HEK293T (cell line): ENCODE measurements at regions not wholly inside any gene's neighbourhood (a gene's known extent, or its start where the extent isn't known, plus 50 kb on each side); places are given as distances from the start of the nearest gene placed in this dataset.

Source experiments
- CTCF ChIA-PET: fragments of 350-600 bp; formaldehyde crosslinking; extraction: SDS; loops from one replicate; lab custom pipeline; 2021; ENCODE audit warnings: antibody characterized with exemption, inconsistent platforms; lab: Yijun Ruan, JAX
- POLR2A ChIA-PET: fragments of 350-600 bp; formaldehyde crosslinking; extraction: SDS; loops from one replicate; lab custom pipeline; 2020; ENCODE audit warnings: antibody characterized with exemption, inconsistent platforms; lab: Yijun Ruan, JAX
- DNase-seq: peaks from one replicate; pipeline ENCODE4 v3.0.0; 2012; ENCODE audit warnings: mixed read lengths; ENCODE audit errors: extremely low spot score
- ARNT ChIP-seq: fragments of 450-650 bp; IDR thresholded peaks from 2 replicates; pipeline ENCODE4 v1.6.1; 2017; ENCODE audit warnings: mild to moderate bottlenecking
- BHLHE40 ChIP-seq: fragments of 450-650 bp; IDR thresholded peaks from 2 replicates; pipeline ENCODE4 v1.6.1; 2016; ENCODE audit warnings: mild to moderate bottlenecking, moderate library complexity, borderline replicate concordance
- CTBP1 ChIP-seq: fragments of 450-650 bp; IDR thresholded peaks from 2 replicates; pipeline ENCODE4 v1.6.1; 2016; ENCODE audit warnings: borderline replicate concordance
- ELF4 ChIP-seq: fragments of 450-650 bp; IDR thresholded peaks from 2 replicates; pipeline ENCODE4 v1.6.1; 2017; ENCODE audit warnings: antibody characterized with exemption
- FOXA1 ChIP-seq: fragments of 450-650 bp; IDR thresholded peaks from 2 replicates; pipeline ENCODE4 v1.6.1; 2016; ENCODE audit warnings: mild to moderate bottlenecking
- FOXK2 ChIP-seq: fragments of 450-650 bp; IDR thresholded peaks from 2 replicates; pipeline ENCODE4 v1.6.1; 2016; ENCODE audit warnings: mild to moderate bottlenecking
- HDGF ChIP-seq: fragments of 450-650 bp; IDR thresholded peaks from 2 replicates; pipeline ENCODE4 v1.6.1; 2017; ENCODE audit warnings: antibody characterized with exemption, borderline replicate concordance
- L3MBTL2 ChIP-seq: fragments of 450-650 bp; conservative IDR thresholded peaks from 2 replicates; pipeline ENCODE4 v1.6.1; 2016; ENCODE audit warnings: mild to moderate bottlenecking
- LEF1 ChIP-seq: fragments of 450-650 bp; IDR thresholded peaks from 2 replicates; pipeline ENCODE4 v1.6.1; 2017; ENCODE audit warnings: mild to moderate bottlenecking, borderline replicate concordance
- NFRKB ChIP-seq: fragments of 450-650 bp; IDR thresholded peaks from 2 replicates; pipeline ENCODE4 v1.6.1; 2016; ENCODE audit warnings: mild to moderate bottlenecking, moderate library complexity
- SP1 ChIP-seq: fragments of 450-650 bp; IDR thresholded peaks from 2 replicates; pipeline ENCODE4 v1.6.1; 2017
- SUZ12 ChIP-seq: fragments of 450-650 bp; IDR thresholded peaks from 2 replicates; pipeline ENCODE4 v1.6.1; 2016; ENCODE audit warnings: mild to moderate bottlenecking
- TARDBP ChIP-seq: fragments of 450-650 bp; IDR thresholded peaks from 2 replicates; pipeline ENCODE4 v1.6.1; 2016
- ZNF384 ChIP-seq: fragments of 450-650 bp; IDR thresholded peaks from 2 replicates; pipeline ENCODE4 v1.6.1; 2016
- TF ChIP-seq, protein P1 (sequence below): fragments of 450-650 bp; IDR thresholded peaks from 2 replicates; pipeline ENCODE4 v1.6.1; 2016

DNA sequence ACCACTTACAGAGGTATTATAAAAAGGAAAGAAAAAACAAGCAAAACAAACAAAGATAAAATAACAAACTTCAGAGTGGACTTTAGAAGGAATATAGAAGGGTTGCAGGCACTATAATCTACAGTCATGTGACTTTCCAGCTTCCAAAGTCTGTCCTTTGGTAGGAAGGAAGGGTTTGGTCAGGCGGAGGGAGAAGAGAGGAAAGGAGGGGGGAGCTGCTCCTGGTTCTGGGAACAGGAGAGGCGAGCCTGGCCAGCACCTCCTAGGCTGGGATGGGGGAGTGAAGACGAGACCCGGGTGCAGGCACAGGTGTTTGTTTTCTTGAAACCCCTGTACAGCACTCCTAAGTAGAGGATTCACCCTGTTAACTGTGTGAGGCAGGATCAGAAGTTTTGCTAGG is 53.8 kb upstream of the GATA6 start:
- no peak for DNase-seq
- CTCF ChIA-PET, result no interaction called here
- POLR2A ChIA-PET, result no interaction called here
- TF ChIP-seq NFRKB, result no peak
- TF ChIP-seq, protein P1, sequence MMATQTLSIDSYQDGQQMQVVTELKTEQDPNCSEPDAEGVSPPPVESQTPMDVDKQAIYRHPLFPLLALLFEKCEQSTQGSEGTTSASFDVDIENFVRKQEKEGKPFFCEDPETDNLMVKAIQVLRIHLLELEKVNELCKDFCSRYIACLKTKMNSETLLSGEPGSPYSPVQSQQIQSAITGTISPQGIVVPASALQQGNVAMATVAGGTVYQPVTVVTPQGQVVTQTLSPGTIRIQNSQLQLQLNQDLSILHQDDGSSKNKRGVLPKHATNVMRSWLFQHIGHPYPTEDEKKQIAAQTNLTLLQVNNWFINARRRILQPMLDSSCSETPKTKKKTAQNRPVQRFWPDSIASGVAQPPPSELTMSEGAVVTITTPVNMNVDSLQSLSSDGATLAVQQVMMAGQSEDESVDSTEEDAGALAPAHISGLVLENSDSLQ, result no peak
- TF ChIP-seq LEF1, result no peak
- no peak for TF ChIP-seq ELF4
- TF ChIP-seq ARNT, result no peak
- no peak for TF ChIP-seq SP1
- no peak for TF ChIP-seq L3MBTL2
- TF ChIP-seq HDGF, result no peak
- TF ChIP-seq BHLHE40, result no peak
- TF ChIP-seq FOXK2, result no peak
- no peak for TF ChIP-seq ZNF384
- no peak for TF ChIP-seq CTBP1
- TF ChIP-seq SUZ12, result no peak
- TF ChIP-seq FOXA1, result no peak
- TF ChIP-seq TARDBP, result no peak
